ENCODE measurements at regions not wholly inside any gene's neighbourhood (a gene's known extent, or its start where the extent isn't known, plus 50 kb on each side); places are given as distances from the start of the nearest gene placed in this dataset.

DNA sequence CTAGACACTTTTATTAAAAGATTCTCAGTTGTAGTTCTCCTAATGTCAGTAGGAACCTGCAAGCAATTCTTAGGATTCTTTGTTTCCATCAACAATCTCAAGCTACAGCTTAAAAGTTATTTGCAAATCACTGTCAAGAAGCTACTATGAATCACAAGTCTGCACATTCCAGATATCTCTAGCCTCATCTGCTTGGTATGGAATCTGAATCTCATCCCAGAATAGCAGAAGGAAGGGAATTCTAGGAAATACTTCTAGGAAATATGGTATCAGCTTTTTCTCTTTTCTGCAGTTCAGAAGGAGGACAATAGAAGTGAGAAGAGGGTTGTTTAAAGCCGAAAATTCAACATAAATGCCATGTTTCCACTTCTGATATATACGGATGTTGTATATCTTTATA, 792.2 kb upstream of the CDH9 start:
- TF ChIP-seq, protein P1, sequence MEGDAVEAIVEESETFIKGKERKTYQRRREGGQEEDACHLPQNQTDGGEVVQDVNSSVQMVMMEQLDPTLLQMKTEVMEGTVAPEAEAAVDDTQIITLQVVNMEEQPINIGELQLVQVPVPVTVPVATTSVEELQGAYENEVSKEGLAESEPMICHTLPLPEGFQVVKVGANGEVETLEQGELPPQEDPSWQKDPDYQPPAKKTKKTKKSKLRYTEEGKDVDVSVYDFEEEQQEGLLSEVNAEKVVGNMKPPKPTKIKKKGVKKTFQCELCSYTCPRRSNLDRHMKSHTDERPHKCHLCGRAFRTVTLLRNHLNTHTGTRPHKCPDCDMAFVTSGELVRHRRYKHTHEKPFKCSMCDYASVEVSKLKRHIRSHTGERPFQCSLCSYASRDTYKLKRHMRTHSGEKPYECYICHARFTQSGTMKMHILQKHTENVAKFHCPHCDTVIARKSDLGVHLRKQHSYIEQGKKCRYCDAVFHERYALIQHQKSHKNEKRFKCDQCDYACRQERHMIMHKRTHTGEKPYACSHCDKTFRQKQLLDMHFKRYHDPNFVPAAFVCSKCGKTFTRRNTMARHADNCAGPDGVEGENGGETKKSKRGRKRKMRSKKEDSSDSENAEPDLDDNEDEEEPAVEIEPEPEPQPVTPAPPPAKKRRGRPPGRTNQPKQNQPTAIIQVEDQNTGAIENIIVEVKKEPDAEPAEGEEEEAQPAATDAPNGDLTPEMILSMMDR (conservative IDR thresholded peaks at IDR 0.05; ENCODE audit: low read depth, low read length), result no peak

DNA sequence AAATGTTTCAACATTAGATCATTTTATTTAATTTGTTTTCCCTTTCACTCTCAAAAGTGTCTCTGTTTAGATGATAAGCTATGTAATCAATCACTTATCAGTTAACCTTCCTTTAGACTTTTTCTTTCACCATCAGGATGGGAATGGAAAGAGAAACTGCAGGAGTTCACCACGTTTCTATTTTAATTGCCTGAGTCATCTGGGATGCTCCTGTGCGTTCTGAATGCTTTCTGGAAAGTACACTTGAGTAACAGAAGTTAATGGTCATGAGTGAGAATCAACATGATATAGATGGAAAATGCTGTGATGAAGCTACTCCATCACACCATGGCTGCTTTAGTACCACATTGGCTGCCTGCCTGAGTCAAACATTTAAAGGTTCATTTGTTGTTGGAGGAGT, 783.3 kb upstream of the CDH9 start:
- TF ChIP-seq, protein P1 (conservative IDR thresholded peaks at IDR 0.05; ENCODE audit: low read depth, low read length), result no peak
- Histone ChIP-seq H3K4me2 (no peak overlapping the region), H3K27me3 (ENCODE audit: insufficient read depth, low read depth) (no peaks in the 10 kb centered on the region), H3K79me2 (ENCODE audit: insufficient read depth, low read depth) (no peaks in the 10 kb centered on the region), H3K27ac (no peak overlapping the region), H3K4me1 (ENCODE audit: low read depth, poor library complexity, severe bottlenecking) (no peaks in the 10 kb centered on the region), H4K20me1 (ENCODE audit: insufficient read depth) (no peaks in the 10 kb centered on the region), H3K36me3 (ENCODE audit: insufficient read depth) (no peaks in the 10 kb centered on the region), H2AFZ (ENCODE audit: low read depth) (no peak overlapping the region), H3K9ac (no peak overlapping the region), H3K4me3 (IDR thresholded peaks at IDR 0.05; ENCODE audit: insufficient read depth, low read depth, low read length) (no peak overlapping the region)

More for the DNA sequence above, 792.2 kb upstream of the CDH9 start:
- Histone ChIP-seq H3K9ac (no peak overlapping the region), H3K4me3 (IDR thresholded peaks at IDR 0.05; ENCODE audit: insufficient read depth, low read depth, low read length) (no peak overlapping the region), H3K79me2 (ENCODE audit: insufficient read depth, low read depth) (no peaks in the 10 kb centered on the region), H3K27ac (no peak overlapping the region), H3K4me1 (ENCODE audit: low read depth, poor library complexity, severe bottlenecking) (no peaks in the 10 kb centered on the region), H3K36me3 (ENCODE audit: insufficient read depth) (no peaks in the 10 kb centered on the region), H2AFZ (ENCODE audit: low read depth) (no peak overlapping the region), H4K20me1 (ENCODE audit: insufficient read depth) (no peaks in the 10 kb centered on the region), H3K27me3 (ENCODE audit: insufficient read depth, low read depth) (no peaks in the 10 kb centered on the region), H3K4me2 (no peak overlapping the region)

DNA sequence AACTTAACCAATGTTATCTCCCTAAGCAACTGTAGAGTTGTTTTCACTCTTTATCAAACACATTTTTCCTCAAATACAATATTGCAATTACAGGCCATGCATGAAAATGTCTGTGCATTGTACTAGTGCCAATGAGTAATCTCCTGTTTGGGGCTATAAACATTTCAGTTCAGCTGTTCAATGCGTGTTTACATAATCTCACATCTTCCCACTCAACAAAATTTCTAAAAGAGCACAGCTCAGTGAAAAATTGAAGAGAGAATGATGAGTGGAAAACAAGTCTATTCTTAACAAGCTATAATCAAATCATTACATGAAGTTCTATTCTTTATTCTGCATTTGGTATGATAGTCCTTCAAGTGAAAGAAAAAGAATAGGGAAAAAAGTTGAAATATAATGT, 780.5 kb upstream of the CDH9 start:
- Histone ChIP-seq H3K36me3 (ENCODE audit: insufficient read depth) (no peaks in the 10 kb centered on the region), H3K9ac (no peak overlapping the region), H3K4me3 (IDR thresholded peaks at IDR 0.05; ENCODE audit: insufficient read depth, low read depth, low read length) (no peak overlapping the region), H3K27me3 (ENCODE audit: insufficient read depth, low read depth) (no peaks in the 10 kb centered on the region), H3K4me1 (ENCODE audit: low read depth, poor library complexity, severe bottlenecking) (no peaks in the 10 kb centered on the region), H3K4me2 (no peak overlapping the region), H4K20me1 (ENCODE audit: insufficient read depth) (no peaks in the 10 kb centered on the region), H2AFZ (ENCODE audit: low read depth) (no peak overlapping the region), H3K79me2 (ENCODE audit: insufficient read depth, low read depth) (no peaks in the 10 kb centered on the region), H3K27ac (no peak overlapping the region)
- TF ChIP-seq, protein P1 (conservative IDR thresholded peaks at IDR 0.05; ENCODE audit: low read depth, low read length), result no peak

GRCh38 chr5:27814983-27815382, 776.6 kb upstream of the CDH9 start:
- no peaks in the 10 kb centered on the region for H3K36me3 ChIP-seq (ENCODE audit: insufficient read depth)
- H3K27me3 ChIP-seq (ENCODE audit: insufficient read depth, low read depth), result no peaks in the 10 kb centered on the region
- H3K79me2 ChIP-seq (ENCODE audit: insufficient read depth, low read depth), result no peaks in the 10 kb centered on the region
- no peak overlapping the region for H3K27ac ChIP-seq
- H3K4me2 ChIP-seq, result no peak overlapping the region
- no peaks in the 10 kb centered on the region for H3K4me1 ChIP-seq (ENCODE audit: low read depth, poor library complexity, severe bottlenecking)
- TF ChIP-seq, protein P1 (conservative IDR thresholded peaks at IDR 0.05; ENCODE audit: low read depth, low read length), result no peak
- no peak overlapping the region for H2AFZ ChIP-seq (ENCODE audit: low read depth)
- H3K9ac ChIP-seq, result no peak overlapping the region
- no peaks in the 10 kb centered on the region for H4K20me1 ChIP-seq (ENCODE audit: insufficient read depth)
- H3K4me3 ChIP-seq (IDR thresholded peaks at IDR 0.05; ENCODE audit: insufficient read depth, low read depth, low read length), result no peak overlapping the region
